ENCODE measurements at regions not wholly inside any gene's neighbourhood (a gene's known extent, or its start where the extent isn't known, plus 50 kb on each side); places are given as distances from the start of the nearest gene placed in this dataset.

- TF ChIP-seq YY1 (IDR thresholded peaks at IDR 0.05; ENCODE audit: insufficient read depth, insufficient read length) (no peak), ZNF274 (IDR thresholded peaks at IDR 0.05; ENCODE audit: low read depth, low read length) (no peak), SUZ12 (IDR thresholded peaks at IDR 0.05; ENCODE audit: extremely low read depth, insufficient read depth, insufficient read length) (no peak)
Measured at GRCh38 chr2:163213661-163214081, 375.1 kb upstream of the KCNH7 start.
